ENCODE measurements at regions not wholly inside any gene's neighbourhood (a gene's known extent, or its start where the extent isn't known, plus 50 kb on each side); places are given as distances from the start of the nearest gene placed in this dataset.

DNA sequence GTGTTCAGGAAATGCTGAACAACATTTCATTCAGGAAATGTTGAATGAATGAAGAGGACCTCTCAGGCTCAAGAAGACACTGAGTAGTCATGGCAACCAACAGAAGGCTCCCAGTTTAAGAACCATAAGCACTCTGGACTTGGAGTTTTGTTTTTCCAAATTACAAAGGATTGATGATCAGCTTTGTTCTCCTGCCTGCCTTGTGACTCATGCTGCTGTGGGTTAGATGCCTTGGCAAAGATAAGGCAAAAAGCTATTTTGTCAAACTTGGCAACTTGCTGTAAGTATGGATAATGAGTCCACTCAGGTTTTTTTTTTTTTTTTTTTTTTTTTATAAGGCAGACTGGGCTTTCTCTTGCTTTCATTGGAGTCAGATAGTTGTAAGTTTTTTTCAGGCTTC lies 365.0 kb downstream of the TMEM232 start (continued):
- TF ChIP-seq SREBF2 (IDR thresholded peaks at IDR 0.05), result no peak
- TF ChIP-seq ZC3H11A (IDR thresholded peaks at IDR 0.05), result no peak
- TF ChIP-seq, protein P1, sequence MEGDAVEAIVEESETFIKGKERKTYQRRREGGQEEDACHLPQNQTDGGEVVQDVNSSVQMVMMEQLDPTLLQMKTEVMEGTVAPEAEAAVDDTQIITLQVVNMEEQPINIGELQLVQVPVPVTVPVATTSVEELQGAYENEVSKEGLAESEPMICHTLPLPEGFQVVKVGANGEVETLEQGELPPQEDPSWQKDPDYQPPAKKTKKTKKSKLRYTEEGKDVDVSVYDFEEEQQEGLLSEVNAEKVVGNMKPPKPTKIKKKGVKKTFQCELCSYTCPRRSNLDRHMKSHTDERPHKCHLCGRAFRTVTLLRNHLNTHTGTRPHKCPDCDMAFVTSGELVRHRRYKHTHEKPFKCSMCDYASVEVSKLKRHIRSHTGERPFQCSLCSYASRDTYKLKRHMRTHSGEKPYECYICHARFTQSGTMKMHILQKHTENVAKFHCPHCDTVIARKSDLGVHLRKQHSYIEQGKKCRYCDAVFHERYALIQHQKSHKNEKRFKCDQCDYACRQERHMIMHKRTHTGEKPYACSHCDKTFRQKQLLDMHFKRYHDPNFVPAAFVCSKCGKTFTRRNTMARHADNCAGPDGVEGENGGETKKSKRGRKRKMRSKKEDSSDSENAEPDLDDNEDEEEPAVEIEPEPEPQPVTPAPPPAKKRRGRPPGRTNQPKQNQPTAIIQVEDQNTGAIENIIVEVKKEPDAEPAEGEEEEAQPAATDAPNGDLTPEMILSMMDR (IDR thresholded peaks at IDR 0.05), result no peak
- TF ChIP-seq POLR2A (IDR thresholded peaks at IDR 0.05; ENCODE audit: low read length), result no peak

DNA sequence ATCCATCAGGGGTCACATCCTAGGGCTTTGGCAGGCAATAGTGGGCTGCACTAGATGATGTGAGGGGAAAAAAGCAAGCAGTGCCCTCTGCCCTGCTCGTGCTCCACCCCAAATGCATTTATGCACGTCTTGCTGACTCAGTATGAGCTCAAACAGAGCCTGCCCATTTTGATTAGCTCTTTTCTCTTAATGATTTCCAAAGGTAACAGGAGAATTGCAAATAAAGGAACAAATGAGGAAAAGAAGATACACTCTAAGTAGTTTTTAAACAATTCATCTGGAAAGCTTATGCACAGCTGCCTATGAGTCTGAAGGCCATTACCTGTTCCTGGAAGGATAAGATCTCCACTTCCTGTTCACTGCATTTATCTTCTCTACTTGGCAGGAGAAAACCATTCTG lies 364.2 kb downstream of the TMEM232 start:
- Histone ChIP-seq H3K4me3 (no peak overlapping the region), H3K4me2 (no peak overlapping the region), H3K9me3 (no peaks in the 10 kb centered on the region), H3K4me1 (no peaks in the 10 kb centered on the region), H3K27ac (no peak overlapping the region)
- ChIA-PET POLR2A (no interaction called here), CTCF (no interaction called here)
- 2% methylated on average over 2 of the region's 2 CpGs for WGBS (ENCODE audit: missing lambda C conversion rate)
- FAIRE-seq, result no peak
- DNase-seq (ENCODE audit: low read depth in 1 of 2, low spot score in 1 of 2), result no peak
- TF ChIP-seq FOSB (CRISPR knock-in tag; IDR thresholded peaks at IDR 0.05), result no peak
- TF ChIP-seq, protein P2, sequence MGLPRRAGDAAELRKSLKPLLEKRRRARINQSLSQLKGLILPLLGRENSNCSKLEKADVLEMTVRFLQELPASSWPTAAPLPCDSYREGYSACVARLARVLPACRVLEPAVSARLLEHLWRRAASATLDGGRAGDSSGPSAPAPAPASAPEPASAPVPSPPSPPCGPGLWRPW (IDR thresholded peaks at IDR 0.05), result no peak
- TF ChIP-seq JUNB (IDR thresholded peaks at IDR 0.05), result no peak
- no peak for TF ChIP-seq RFX5 (IDR thresholded peaks at IDR 0.05)
- TF ChIP-seq ZC3H11A (IDR thresholded peaks at IDR 0.05), result no peak
- no peak for TF ChIP-seq NR3C1 (IDR thresholded peaks at IDR 0.05)
- TF ChIP-seq NPAS2 (CRISPR knock-in tag; IDR thresholded peaks at IDR 0.05; ENCODE audit: borderline replicate concordance), result no peak
- no peak for ATAC-seq

DNA sequence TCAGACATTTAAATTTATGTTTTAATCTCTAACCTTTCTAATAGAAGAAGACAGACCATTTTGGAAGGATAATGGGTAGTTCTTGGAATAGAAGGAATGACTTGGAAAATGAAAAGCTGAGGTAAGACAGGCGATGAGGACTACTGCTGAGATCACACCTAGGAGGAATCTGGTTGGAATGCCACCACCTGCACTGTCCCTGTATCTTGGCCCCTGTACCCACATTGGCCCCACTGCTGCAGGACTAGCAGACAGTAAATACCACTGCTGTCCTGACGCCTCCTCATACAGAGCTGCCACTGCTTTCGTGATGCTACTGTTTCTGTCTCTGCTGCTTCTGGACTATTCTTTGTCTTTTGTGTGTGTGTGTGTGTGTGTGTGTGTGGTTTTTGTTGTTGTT lies 359.8 kb downstream of the TMEM232 start:
- Histone ChIP-seq H3K27ac (no peak overlapping the region), H3K4me2 (no peak overlapping the region), H3K4me1 (no peaks in the 10 kb centered on the region), H3K4me3 (no peak overlapping the region), H3K9me3 (no peaks in the 10 kb centered on the region)
- ChIA-PET POLR2A (no interaction called here), CTCF (interaction anchor here (0.6 kb wide), 1 partner anchor 49 kb away, joined by 3 read pairs; no protein-coding TSS in a partner anchor)
- no peak for DNase-seq (ENCODE audit: low read depth in 1 of 2, low spot score in 1 of 2)
- no peak for TF ChIP-seq FOSB (CRISPR knock-in tag; IDR thresholded peaks at IDR 0.05)
- TF ChIP-seq CBX2 (IDR thresholded peaks at IDR 0.05; ENCODE audit: borderline replicate concordance, low read depth), result no peak
- TF ChIP-seq NR3C1 (IDR thresholded peaks at IDR 0.05), result no peak
- no peak for TF ChIP-seq EHMT2 (IDR thresholded peaks at IDR 0.05; ENCODE audit: low read depth)
- no peak for TF ChIP-seq TFCP2L1 (CRISPR knock-in tag; IDR thresholded peaks at IDR 0.05)
- no peak for TF ChIP-seq BHLHE40 (IDR thresholded peaks at IDR 0.05; ENCODE audit: low read depth, low read length)
- TF ChIP-seq KDM5A (IDR thresholded peaks at IDR 0.05), result no peak
- TF ChIP-seq, protein P3, sequence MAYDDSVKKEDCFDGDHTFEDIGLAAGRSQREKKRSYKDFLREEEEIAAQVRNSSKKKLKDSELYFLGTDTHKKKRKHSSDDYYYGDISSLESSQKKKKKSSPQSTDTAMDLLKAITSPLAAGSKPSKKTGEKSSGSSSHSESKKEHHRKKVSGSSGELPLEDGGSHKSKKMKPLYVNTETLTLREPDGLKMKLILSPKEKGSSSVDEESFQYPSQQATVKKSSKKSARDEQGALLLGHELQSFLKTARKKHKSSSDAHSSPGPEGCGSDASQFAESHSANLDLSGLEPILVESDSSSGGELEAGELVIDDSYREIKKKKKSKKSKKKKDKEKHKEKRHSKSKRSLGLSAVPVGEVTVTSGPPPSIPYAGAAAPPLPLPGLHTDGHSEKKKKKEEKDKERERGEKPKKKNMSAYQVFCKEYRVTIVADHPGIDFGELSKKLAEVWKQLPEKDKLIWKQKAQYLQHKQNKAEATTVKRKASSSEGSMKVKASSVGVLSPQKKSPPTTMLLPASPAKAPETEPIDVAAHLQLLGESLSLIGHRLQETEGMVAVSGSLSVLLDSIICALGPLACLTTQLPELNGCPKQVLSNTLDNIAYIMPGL (CRISPR knock-in tag; IDR thresholded peaks at IDR 0.05; ENCODE audit: borderline replicate concordance), result no peak
- no peak for TF ChIP-seq JUN (IDR thresholded peaks at IDR 0.05)
- TF ChIP-seq ESRRA (IDR thresholded peaks at IDR 0.05; ENCODE audit: borderline replicate concordance, low read length), result no peak
- TF ChIP-seq SREBF2 (IDR thresholded peaks at IDR 0.05), result no peak
- TF ChIP-seq, protein P2 (IDR thresholded peaks at IDR 0.05), result no peak
- ATAC-seq, result no peak
- 10% methylated on average over 3 of the region's 3 CpGs for WGBS (ENCODE audit: missing lambda C conversion rate)
- FAIRE-seq, result no peak
